Mucosa of descending colon (tissue), 3 donors: ENCODE measurements at regions not wholly inside any gene's neighbourhood (a gene's known extent, or its start where the extent isn't known, plus 50 kb on each side); places are given as distances from the start of the nearest gene placed in this dataset.

ENCODE experiments used
- ATAC-seq: fragments of 200-7000 bp; cut with Tn5 transposase; one replicate; pipeline ENCODE4 v1.9.1; 2020; ENCODE audit warnings: mild to moderate bottlenecking, moderate library complexity
- DNase-seq, 3 donors: peaks; one replicate each; pipeline ENCODE4 v3.0.0-alpha.2; 2020
- H3K36me3 ChIP-seq: fragments of 200-600 bp; one replicate; pipeline ENCODE4 v1.8.0; 2021; ENCODE audit warnings: low read depth, mild to moderate bottlenecking
- H3K4me1 ChIP-seq: fragments of 200-600 bp; one replicate; pipeline ENCODE4 v1.8.0; 2021; ENCODE audit warnings: low read depth, mild to moderate bottlenecking
- H3K4me3 ChIP-seq: fragments of 200-600 bp; one replicate; pipeline ENCODE4 v1.8.0; 2021; ENCODE audit warnings: mild to moderate bottlenecking
- H3K9me3 ChIP-seq: fragments of 200-600 bp; one replicate; pipeline ENCODE4 v1.8.0; 2021; ENCODE audit warnings: mild to moderate bottlenecking
- intact Hi-C, 2 donors: fragments of 100-400 bp; cut with DNase I in 1 of 2; cut with micrococcal nuclease in 1 of 2; formaldehyde crosslinking; loops; one replicate each; pipeline versions ENCODE4 v1.11.0 to v1.11.1; 2022; cut with DNase I, micrococcal nuclease
- TF ChIP-seq, protein P1 (sequence below): fragments of 200-600 bp; IDR thresholded peaks from one replicate; pipeline ENCODE4 v1.8.0; 2022; ENCODE audit warnings: antibody characterized with exemption, mild to moderate bottlenecking
- donor health status: DM: no; HTN: no; CAD: no; lungs with moderate emphysema.
- donor health status: DM: no; HTN: no; CAD: no.
- donor health status: DM: no; HTN: yes; CAD: no.

GRCh38 chr6:67358241-67358640, 1276.8 kb upstream of the ADGRB3 start:
- Histone ChIP-seq H3K9me3 (no peaks in the 10 kb centered on the region), H3K4me3 (no peak overlapping the region), H3K36me3 (no peaks in the 10 kb centered on the region), H3K4me1 (no peaks in the 10 kb centered on the region)
- no peak for ATAC-seq
- TF ChIP-seq, protein P1, sequence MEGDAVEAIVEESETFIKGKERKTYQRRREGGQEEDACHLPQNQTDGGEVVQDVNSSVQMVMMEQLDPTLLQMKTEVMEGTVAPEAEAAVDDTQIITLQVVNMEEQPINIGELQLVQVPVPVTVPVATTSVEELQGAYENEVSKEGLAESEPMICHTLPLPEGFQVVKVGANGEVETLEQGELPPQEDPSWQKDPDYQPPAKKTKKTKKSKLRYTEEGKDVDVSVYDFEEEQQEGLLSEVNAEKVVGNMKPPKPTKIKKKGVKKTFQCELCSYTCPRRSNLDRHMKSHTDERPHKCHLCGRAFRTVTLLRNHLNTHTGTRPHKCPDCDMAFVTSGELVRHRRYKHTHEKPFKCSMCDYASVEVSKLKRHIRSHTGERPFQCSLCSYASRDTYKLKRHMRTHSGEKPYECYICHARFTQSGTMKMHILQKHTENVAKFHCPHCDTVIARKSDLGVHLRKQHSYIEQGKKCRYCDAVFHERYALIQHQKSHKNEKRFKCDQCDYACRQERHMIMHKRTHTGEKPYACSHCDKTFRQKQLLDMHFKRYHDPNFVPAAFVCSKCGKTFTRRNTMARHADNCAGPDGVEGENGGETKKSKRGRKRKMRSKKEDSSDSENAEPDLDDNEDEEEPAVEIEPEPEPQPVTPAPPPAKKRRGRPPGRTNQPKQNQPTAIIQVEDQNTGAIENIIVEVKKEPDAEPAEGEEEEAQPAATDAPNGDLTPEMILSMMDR = no peak
- no peak for DNase-seq
- intact Hi-C loops = no loop called here

- H3K36me3 ChIP-seq = no peaks in the 10 kb centered on the region
- intact Hi-C loops = no loop called here
- no peak for DNase-seq
- no peak overlapping the region for H3K4me3 ChIP-seq
- no peak for ATAC-seq
- H3K9me3 ChIP-seq = no peaks in the 10 kb centered on the region
- H3K4me1 ChIP-seq = no peaks in the 10 kb centered on the region
- TF ChIP-seq, protein P1 = no peak
These were observed 1281.2 kb upstream of the ADGRB3 start for GRCh38 chr6:67353861-67354260.

DNA sequence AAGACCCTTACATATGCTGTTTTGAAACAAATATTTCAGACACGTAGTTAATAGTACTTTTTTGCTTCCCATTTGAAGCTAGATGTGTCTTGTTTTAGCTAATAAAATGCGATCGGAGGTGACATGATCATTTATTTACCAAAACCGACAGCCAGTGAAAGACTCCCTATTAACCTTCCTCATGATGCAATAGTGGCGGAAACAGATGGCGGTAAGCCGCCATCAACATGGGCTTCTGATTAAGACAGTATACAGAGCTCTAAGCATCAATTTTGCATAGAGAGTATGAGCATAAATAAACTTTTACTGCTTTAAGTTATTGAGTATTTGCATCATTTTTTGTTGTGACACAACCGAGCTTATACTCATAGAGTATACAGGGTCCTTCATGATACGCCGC, 1282.4 kb upstream of the ADGRB3 start:
- intact Hi-C loops = no loop called here
- ATAC-seq (no peak), DNase-seq (no peak)
- no peaks in the 10 kb centered on the region for H3K4me1 ChIP-seq
- H3K9me3 ChIP-seq = no peaks in the 10 kb centered on the region
- TF ChIP-seq, protein P1 = no peak
- H3K36me3 ChIP-seq = no peaks in the 10 kb centered on the region
- H3K4me3 ChIP-seq = no peak overlapping the region

DNA sequence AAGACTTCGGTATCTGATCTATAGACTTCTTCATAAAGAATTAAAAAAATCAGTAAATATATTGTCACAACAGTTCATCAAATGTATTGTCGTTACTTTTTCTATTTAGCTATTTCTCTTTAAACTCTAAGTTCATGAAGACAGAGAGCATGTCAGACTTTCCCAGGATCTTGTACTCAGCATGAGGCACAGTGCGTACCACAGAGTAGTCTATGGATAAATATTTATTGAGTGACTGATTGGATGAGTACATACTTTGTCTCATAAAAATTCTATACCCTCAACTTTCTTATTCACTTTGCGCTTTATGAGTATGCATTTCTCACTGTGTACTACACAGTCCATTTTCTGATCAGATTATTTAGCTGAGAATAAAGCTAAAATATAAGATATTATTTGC, 1284.4 kb upstream of the ADGRB3 start:
- Histone ChIP-seq H3K4me1 (no peaks in the 10 kb centered on the region), H3K9me3 (peaks cover 8% of the 10 kb centered on the region), H3K4me3 (no peak overlapping the region), H3K36me3 (no peaks in the 10 kb centered on the region)
- intact Hi-C loops = no loop called here
- ATAC-seq (no peak), DNase-seq (no peak)
- TF ChIP-seq, protein P1 = no peak

- intact Hi-C loops = no loop called here
- H3K4me3 ChIP-seq = no peak overlapping the region
- TF ChIP-seq, protein P1 = no peak
- no peak for ATAC-seq
- peaks cover 10% of the 10 kb centered on the region for H3K9me3 ChIP-seq
- DNase-seq = no peak
- no peaks in the 10 kb centered on the region for H3K4me1 ChIP-seq
- no peaks in the 10 kb centered on the region for H3K36me3 ChIP-seq
These were observed 1289.1 kb upstream of the ADGRB3 start for GRCh38 chr6:67345946-67346345.

GRCh38 chr6:67336014-67336413, 1299.1 kb upstream of the ADGRB3 start:
- no peak for ATAC-seq
- H3K36me3 ChIP-seq = no peaks in the 10 kb centered on the region
- intact Hi-C loops = no loop called here

More at GRCh38 chr6:67336014-67336413, 1299.1 kb upstream of the ADGRB3 start:
- TF ChIP-seq, protein P1 = no peak
- peaks cover 5% of the 10 kb centered on the region for H3K9me3 ChIP-seq
- no peak overlapping the region for H3K4me3 ChIP-seq
- H3K4me1 ChIP-seq = no peaks in the 10 kb centered on the region
- DNase-seq = no peak
